PC-3 (cell line): ENCODE measurements at regions not wholly inside any gene's neighbourhood (a gene's known extent, or its start where the extent isn't known, plus 50 kb on each side); places are given as distances from the start of the nearest gene placed in this dataset.

Source experiments
- ATAC-seq: fragments of 200-7000 bp; cut with Tn5 transposase; 2 replicates; pipeline ENCODE4 v1.9.1; 2020; ENCODE audit warnings: mild to moderate bottlenecking, moderate library complexity
- BruUV-seq: library from RNA; stranded (reverse); fragments of 400-500 nt; replicated peaks from 2 replicates; lab custom pipeline; 2021; lab: Mats Ljungman, UMichigan
- CTCF ChIA-PET: fragments of 300-600 bp; sonication (Branson Sonifier 250); formaldehyde crosslinking; loops from one replicate; lab custom pipeline; 2022; ENCODE audit warnings: antibody characterized with exemption; lab: Charles Lee
- POLR2A ChIA-PET: fragments of 300-600 bp; sonication (Branson Sonifier 250); formaldehyde crosslinking; loops from one replicate; lab custom pipeline; 2022; ENCODE audit warnings: antibody characterized with exemption; ENCODE audit not compliant: unreplicated experiment; lab: Charles Lee
- DNase-seq: peaks from one replicate; pipeline ENCODE4 v3.0.0-alpha.2; 2015
- H2AFZ ChIP-seq: fragments of 300-600 bp; sonication (generic); 2 replicates; pipeline ENCODE4 v1.6.0; 2016; ENCODE audit warnings: antibody characterized with exemption, low read length
- H3F3A ChIP-seq: fragments of 300-600 bp; sonication (generic); one replicate; pipeline ENCODE4 v1.6.0; 2017; ENCODE audit warnings: antibody characterized with exemption, low read length, control low read depth, mild to moderate bottlenecking; ENCODE audit not compliant: unreplicated experiment
- H3K27ac ChIP-seq: fragments of 300-600 bp; sonication (generic); 2 replicates; pipeline ENCODE4 v1.5.1; 2016; ENCODE audit warnings: mild to moderate bottlenecking, low read length
- H3K27me3 ChIP-seq: fragments of 300-600 bp; sonication (generic); 2 replicates; pipeline ENCODE4 v1.6.1; 2016; ENCODE audit warnings: low read length, mixed read lengths
- H3K36me3 ChIP-seq: fragments of 300-600 bp; sonication (generic); 2 replicates; pipeline ENCODE4 v1.6.1; 2016; ENCODE audit warnings: low read depth, mixed run types, low read length, mixed read lengths
- H3K4me1 ChIP-seq: fragments of 300-600 bp; sonication (generic); 2 replicates; pipeline ENCODE4 v1.5.1; 2016; ENCODE audit warnings: low read length; ENCODE audit not compliant: insufficient read depth
- H3K4me2 ChIP-seq: fragments of 300-600 bp; sonication (generic); 2 replicates; pipeline ENCODE4 v1.6.0; 2016; ENCODE audit warnings: low read length
- H3K4me3 ChIP-seq: fragments of 300-600 bp; sonication (generic); 2 replicates; pipeline ENCODE4 v1.5.1; 2016; ENCODE audit warnings: mild to moderate bottlenecking, low read length, mixed read lengths
- H3K79me2 ChIP-seq: fragments of 300-600 bp; sonication (generic); 2 replicates; pipeline ENCODE4 v1.6.1; 2017; ENCODE audit warnings: low read length, mixed read lengths
- H3K9ac ChIP-seq: fragments of 300-600 bp; sonication (generic); 2 replicates; pipeline ENCODE4 v1.6.0; 2016; ENCODE audit warnings: mild to moderate bottlenecking, low read length
- H3K9me2 ChIP-seq: fragments of 300-600 bp; sonication (generic); replicated peaks from 2 replicates; pipeline ENCODE4 v1.6.1; 2016; ENCODE audit warnings: mixed run types, low read length, mixed read lengths
- H3K9me3 ChIP-seq: fragments of 300-600 bp; sonication (generic); 2 replicates; pipeline ENCODE4 v1.6.1; 2016; ENCODE audit warnings: low read length, mixed read lengths
- H4K20me1 ChIP-seq: fragments of 300-600 bp; sonication (generic); 2 replicates; pipeline ENCODE4 v1.6.1; 2016; ENCODE audit warnings: low read length, mixed read lengths
- CTCF ChIP-seq: fragments of 300-600 bp; sonication (generic); conservative IDR thresholded peaks from 2 replicates; pipeline ENCODE4 v1.5.1; 2017; ENCODE audit warnings: antibody characterized with exemption, low read depth, mild to moderate bottlenecking, low read length
- EZH2 ChIP-seq: fragments of 300-600 bp; sonication (generic); IDR thresholded peaks from one replicate; pipeline ENCODE4 v1.6.1; 2017; ENCODE audit warnings: antibody characterized with exemption, mild to moderate bottlenecking, low read length; ENCODE audit not compliant: unreplicated experiment
- EZH2phosphoT487 ChIP-seq: fragments of 300-600 bp; sonication (generic); IDR thresholded peaks from 2 replicates; pipeline ENCODE4 v1.6.1; 2018; ENCODE audit warnings: mild to moderate bottlenecking, antibody characterized with exemption, low read length, borderline replicate concordance
- intact Hi-C: fragments of 100-400 bp; cut with micrococcal nuclease; formaldehyde crosslinking; loops from 2 replicates; pipeline ENCODE4 v1.9.0; 2023

- H3K9me3 ChIP-seq: no peaks in the 10 kb centered on the region
- TF ChIP-seq EZH2phosphoT487 (no peak), CTCF (no peak), EZH2 (no peak)
- CTCF ChIA-PET: no interaction called here
- no TSS peak for BruUV-seq
- H3K4me2 ChIP-seq: no peak overlapping the region; the same call in 1 of the 2 replicates
- no peak overlapping the region for H3K4me3 ChIP-seq
- no peaks in the 10 kb centered on the region; the same call in 1 of the 2 replicates for H3K27me3 ChIP-seq
- no peaks in the 10 kb centered on the region for H3K79me2 ChIP-seq
- H3K4me1 ChIP-seq: peaks cover 14% of the 10 kb centered on the region
- no peak overlapping the region for H3K27ac ChIP-seq
- H3K9me2 ChIP-seq: no peaks in the 10 kb centered on the region
- no peaks in the 10 kb centered on the region for H3F3A ChIP-seq
- no peaks in the 10 kb centered on the region for H4K20me1 ChIP-seq
- H3K9ac ChIP-seq: no peak overlapping the region
- ATAC-seq (no peak), DNase-seq (no peak)
- intact Hi-C loops: no loop called here
- POLR2A ChIA-PET: no interaction called here
- no peak overlapping the region for H2AFZ ChIP-seq
- H3K36me3 ChIP-seq: no peaks in the 10 kb centered on the region
These were observed 318.2 kb downstream of the TNS1 start for GRCh38 chr2:217684431-217685254.

- H3K79me2 ChIP-seq: no peaks in the 10 kb centered on the region
- no peak overlapping the region for H3K4me3 ChIP-seq
- no peak for ATAC-seq
- DNase-seq: no peak
- H3K27me3 ChIP-seq: no peaks in the 10 kb centered on the region; the same call in 1 of the 2 replicates
- no peak overlapping the region for H3K27ac ChIP-seq
- H3K9ac ChIP-seq: no peak overlapping the region
- no peaks in the 10 kb centered on the region for H3F3A ChIP-seq
- BruUV-seq: no TSS peak
- no peaks in the 10 kb centered on the region for H4K20me1 ChIP-seq
- no peak overlapping the region for H2AFZ ChIP-seq
- no peaks in the 10 kb centered on the region for H3K9me3 ChIP-seq
- ChIA-PET CTCF (no interaction called here), POLR2A (no interaction called here)
- intact Hi-C loops: no loop called here
- H3K36me3 ChIP-seq: no peaks in the 10 kb centered on the region
- H3K4me1 ChIP-seq: peaks cover 14% of the 10 kb centered on the region
- no peaks in the 10 kb centered on the region for H3K9me2 ChIP-seq
- H3K4me2 ChIP-seq: no peak overlapping the region
- no peak for TF ChIP-seq EZH2
- no peak for TF ChIP-seq EZH2phosphoT487
- TF ChIP-seq CTCF: no peak
These were observed 319.5 kb downstream of the TNS1 start for GRCh38 chr2:217683106-217683870.
